ENCODE measurements at regions not wholly inside any gene's neighbourhood (a gene's known extent, or its start where the extent isn't known, plus 50 kb on each side); places are given as distances from the start of the nearest gene placed in this dataset.

DNA sequence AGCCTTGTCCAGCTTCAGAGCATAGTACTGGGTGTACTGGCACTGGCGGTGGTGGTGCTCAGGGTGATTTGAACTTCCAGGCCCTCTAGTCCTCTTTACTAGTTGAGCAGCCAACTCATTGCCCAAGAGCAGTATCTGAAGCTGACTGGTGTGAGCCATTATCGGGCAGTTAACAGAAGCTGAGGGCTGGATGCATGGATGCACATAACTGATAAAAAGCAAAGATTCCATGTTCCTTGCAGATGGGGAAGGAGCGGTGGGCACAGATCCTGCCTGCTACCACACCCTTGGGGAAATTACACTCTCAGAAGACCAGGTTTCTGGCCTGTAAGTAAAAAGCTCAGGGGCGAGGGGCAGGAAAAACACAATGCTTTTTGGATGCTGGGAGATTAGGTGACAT, 499.4 kb upstream of the ARGLU1 start:
- no peak for DNase-seq

- no peak for DNase-seq
These were observed 498.4 kb upstream of the ARGLU1 start for GRCh38 chr13:107066355-107066754.

DNA sequence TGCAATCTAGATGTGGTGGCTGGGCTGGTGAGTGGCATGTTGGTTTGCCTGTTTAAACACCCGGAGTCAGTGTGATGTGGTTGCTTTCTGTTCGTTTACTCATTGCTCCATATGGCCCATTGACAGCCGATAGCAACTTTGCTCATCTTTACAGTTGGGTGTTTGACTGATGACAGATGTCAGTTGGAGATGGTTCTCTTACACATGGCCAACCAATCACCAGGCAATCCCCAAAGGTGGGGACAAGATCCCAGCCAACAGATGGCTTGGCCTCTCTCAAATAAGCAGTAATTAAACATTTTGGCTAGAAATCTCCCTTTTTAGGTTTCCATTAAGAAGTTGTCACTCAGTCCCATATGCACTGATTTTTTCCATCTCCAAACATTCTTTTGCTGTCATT, 497.1 kb upstream of the ARGLU1 start:
- DNase-seq: no peak

- DNase-seq: no peak
These were observed 489.2 kb upstream of the ARGLU1 start for GRCh38 chr13:107057028-107057631.

GRCh38 chr13:107043021-107043956, 475.4 kb upstream of the ARGLU1 start:
- DNase-seq: no peak

- no peak for DNase-seq
These were observed 467.8 kb upstream of the ARGLU1 start for GRCh38 chr13:107035778-107036177.

DNA sequence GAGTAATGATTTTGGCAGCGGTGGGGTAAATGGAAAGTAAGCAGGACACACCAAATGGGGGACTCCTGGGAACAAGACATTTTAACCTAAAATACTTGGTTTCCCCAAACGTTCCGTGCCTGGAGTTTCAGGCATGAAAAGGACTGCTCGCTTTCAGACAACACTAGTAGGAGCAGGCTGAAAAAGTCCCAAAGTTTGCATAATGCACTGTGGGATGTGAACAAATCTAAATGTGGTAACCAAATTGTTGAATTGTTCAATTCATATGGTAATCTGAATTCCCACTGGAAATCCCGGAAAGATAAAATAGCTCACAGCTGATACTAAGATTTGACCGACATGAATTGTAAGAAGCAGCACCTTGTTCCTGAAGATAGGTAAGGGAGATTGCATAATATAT, 467.2 kb upstream of the ARGLU1 start:
- no peak for DNase-seq

DNA sequence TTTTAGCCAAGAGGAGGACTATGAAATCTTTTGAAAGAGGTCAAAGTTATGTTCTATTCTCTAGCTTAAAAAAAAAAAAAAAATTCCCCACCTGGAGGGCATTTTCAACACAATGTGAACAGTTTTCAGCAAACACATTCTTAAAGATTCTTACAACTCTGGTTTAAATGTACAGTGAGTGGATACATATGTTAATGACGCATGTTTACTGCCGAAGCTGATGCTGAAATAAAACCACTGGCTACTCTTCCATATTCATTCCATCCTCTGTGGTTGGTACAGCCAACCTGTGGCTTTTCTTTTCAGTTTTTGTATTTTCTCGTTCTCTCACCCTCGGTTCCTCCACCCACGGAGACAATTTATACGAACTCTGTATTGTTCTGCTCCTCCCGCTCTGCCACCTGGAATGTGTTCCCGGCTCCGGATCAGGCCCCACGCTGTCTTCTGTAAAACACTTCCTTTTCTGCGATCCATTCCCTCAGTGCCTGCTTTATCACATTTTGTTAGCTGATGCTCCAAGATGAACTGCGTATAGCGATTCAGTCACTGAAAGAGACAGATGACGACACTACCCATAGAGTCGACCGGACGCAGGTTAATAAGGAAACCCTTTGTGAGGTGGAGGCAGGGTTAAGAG, 466.4 kb upstream of the ARGLU1 start:
- DNase-seq: no peak

DNA sequence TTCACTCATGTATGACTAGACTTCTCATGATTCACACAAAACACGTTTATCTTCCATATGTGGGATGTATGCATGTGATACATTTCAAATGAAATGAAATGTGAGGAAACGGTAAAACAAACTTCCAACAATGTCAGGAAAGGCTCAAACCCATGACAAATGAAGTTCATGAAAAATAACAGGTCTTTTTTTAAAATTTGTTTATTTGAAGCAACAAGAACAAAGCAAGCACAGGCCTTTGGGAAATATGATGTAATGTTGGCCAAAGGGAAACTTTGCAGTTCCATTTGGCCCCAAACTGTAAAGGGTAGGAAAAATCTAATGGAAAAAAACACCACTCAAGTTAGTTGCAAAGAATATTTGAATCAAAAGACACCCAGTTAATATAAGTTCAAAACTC, 463.8 kb upstream of the ARGLU1 start:
- no peak for DNase-seq

GRCh38 chr13:107028751-107029150, 460.8 kb upstream of the ARGLU1 start:
- no peak for DNase-seq

GRCh38 chr13:107025991-107026390, 458.1 kb upstream of the ARGLU1 start:
- no peak for DNase-seq

DNA sequence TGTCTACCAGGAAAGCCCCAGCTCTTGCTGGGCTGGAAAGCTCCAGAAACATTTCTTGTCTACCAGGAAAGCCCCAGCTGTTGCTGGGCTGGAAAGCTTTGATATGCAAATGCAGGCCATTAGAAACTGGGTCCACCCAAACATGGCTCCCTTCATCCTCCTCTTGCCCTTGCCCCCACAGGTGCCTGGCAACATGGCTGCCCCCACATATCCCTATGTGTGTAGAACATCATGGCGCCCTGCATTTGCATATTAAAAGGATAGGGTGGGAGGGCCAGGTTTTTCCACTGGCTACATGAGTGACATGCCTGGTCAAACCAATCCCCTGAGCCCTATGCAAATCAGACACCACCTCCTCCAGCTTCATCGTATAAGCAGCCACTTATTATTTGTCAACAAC, 455.4 kb upstream of the ARGLU1 start:
- no peak for DNase-seq

GRCh38 chr13:107020393-107020792, 452.5 kb upstream of the ARGLU1 start:
- no peak for DNase-seq

GRCh38 chr13:107018285-107018684, 450.3 kb upstream of the ARGLU1 start:
- DNase-seq: no peak

DNA sequence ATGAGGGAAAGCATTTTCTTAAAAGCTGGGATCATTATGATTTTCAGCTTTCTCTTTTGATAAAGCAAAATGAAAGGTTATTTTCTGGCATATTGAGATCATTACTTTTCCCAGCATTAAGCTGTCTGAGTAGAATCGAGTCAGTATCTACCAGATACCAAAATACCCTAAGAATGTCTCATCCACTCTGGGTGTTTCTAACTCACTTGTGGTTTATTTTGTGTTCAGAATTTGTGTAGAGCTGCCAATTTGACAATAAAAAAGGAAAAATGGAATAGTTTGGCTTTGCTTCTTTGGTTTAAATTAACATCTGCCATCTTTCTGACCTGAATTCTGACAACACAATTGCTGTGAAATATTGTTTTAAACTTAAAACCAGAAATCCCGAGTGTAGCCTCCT, 438.7 kb upstream of the ARGLU1 start:
- no peak for DNase-seq

DNA sequence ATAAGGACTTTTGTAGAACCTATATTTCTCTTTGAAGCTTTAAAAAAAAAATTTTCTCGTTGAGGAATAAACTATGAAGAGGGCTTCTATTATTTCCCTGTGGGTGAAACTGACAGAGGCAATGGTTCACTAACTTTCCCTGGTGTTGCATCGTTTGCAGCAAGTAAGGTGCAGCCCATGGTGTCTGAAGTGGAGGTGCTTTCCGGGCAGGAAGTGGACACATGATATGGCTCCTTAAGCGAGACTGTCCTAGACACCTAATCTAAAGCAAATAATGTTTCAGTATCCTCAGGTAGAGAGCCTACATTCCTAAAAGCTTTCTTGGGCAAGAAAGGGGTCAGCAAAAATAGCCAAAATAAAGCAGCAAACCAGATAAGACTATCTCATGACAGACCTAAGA, 437.6 kb upstream of the ARGLU1 start:
- no peak for DNase-seq

GRCh38 chr13:107003911-107004310, 436.0 kb upstream of the ARGLU1 start:
- DNase-seq: no peak

GRCh38 chr13:106998664-106999063, 430.7 kb upstream of the ARGLU1 start:
- no peak for DNase-seq

DNA sequence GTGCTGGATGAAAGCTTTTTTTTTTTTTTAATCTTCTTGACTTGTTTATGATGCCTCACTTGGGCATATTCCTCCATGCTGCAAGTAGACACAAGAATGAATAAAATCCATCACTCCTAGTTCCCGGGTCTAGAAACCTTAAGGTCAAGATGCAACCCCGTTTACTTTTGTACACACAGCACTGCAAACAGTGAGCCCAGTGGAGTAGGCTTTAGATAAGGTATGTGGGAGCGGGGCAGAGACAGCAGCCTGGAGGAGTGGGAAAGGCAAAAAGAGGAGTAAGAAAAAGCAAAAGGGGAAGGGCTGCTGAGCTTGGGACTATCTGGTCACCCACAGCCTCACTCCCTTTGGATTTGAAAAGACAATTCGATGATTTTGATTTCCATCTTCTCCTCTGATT, 429.8 kb upstream of the ARGLU1 start:
- no peak for DNase-seq

- no peak for DNase-seq
These were observed 429.1 kb upstream of the ARGLU1 start for GRCh38 chr13:106996867-106997618.

- no peak for DNase-seq
These were observed 422.7 kb upstream of the ARGLU1 start for GRCh38 chr13:106990594-106990993.

- DNase-seq: no peak
These were observed 421.9 kb upstream of the ARGLU1 start for GRCh38 chr13:106989876-106990275.

GRCh38 chr13:106987427-106987785, 419.5 kb upstream of the ARGLU1 start:
- DNase-seq: no peak

Measured in cerebellar nuclear complex (tissue), 1 donor.